Spleen (tissue), 11 donors: ENCODE measurements at regions not wholly inside any gene's neighbourhood (a gene's known extent, or its start where the extent isn't known, plus 50 kb on each side); places are given as distances from the start of the nearest gene placed in this dataset.

Experiments used
- DNase-seq: peaks from one replicate; pipeline ENCODE4 v3.0.0-alpha.2; 2020
- H3K27ac ChIP-seq, 8 donors: fragments of 200-600 bp; sonication (generic) in 7 of 8; 1 replicate in 4 of 8; 2 replicates in 4 of 8; pipeline versions ENCODE4 v1.5.0 to v1.8.0; 2016 to 2021; ENCODE audit warnings: inconsistent platforms in 4 of 8, mild to moderate bottlenecking in 4 of 8, moderate library complexity in 1 of 8
- H3K27me3 ChIP-seq, 7 donors: fragments of 200-600 bp; sonication (generic) in 6 of 7; replicated peaks in 1 of 7; 1 replicate in 4 of 7; 2 replicates in 3 of 7; pipeline versions ENCODE4 v1.5.0 to v1.8.0; 2016 to 2021; ENCODE audit warnings: inconsistent platforms in 3 of 7, mild to moderate bottlenecking in 1 of 7
- H3K36me3 ChIP-seq, 6 donors: fragments of 200-600 bp; sonication (generic) in 5 of 6; 1 replicate in 4 of 6; 2 replicates in 2 of 6; pipeline versions ENCODE4 v1.5.0 to v1.8.0; 2016 to 2021; ENCODE audit warnings: inconsistent platforms in 2 of 6
- H3K4me1 ChIP-seq, 6 donors: fragments of 200-600 bp; sonication (generic) in 5 of 6; 1 replicate in 3 of 6; 2 replicates in 3 of 6; pipeline versions ENCODE4 v1.5.0 to v1.8.0; 2016 to 2021; ENCODE audit warnings: inconsistent platforms in 3 of 6
- H3K4me3 ChIP-seq, 8 donors: fragments of 200-600 bp; sonication (generic) in 7 of 8; 1 replicate in 4 of 8; 2 replicates in 4 of 8; pipeline versions ENCODE4 v1.5.0 to v1.8.0; 2016 to 2021; ENCODE audit warnings: inconsistent platforms in 4 of 8, mild to moderate bottlenecking in 4 of 8, moderate library complexity in 2 of 8
- H3K9me3 ChIP-seq, 8 donors: fragments of 200-600 bp; sonication (generic) in 7 of 8; 1 replicate in 4 of 8; 2 replicates in 4 of 8; pipeline versions ENCODE4 v1.5.0 to v1.8.0; 2016 to 2021; ENCODE audit warnings: inconsistent platforms in 4 of 8
- POLR2A ChIP-seq, 3 donors: fragments of 450-650 bp; IDR thresholded peaks; one replicate each; pipeline ENCODE4 v1.5.1; 2017; ENCODE audit warnings: antibody characterized with exemption in 3 of 3, mild to moderate bottlenecking in 1 of 3
- POLR2AphosphoS5 ChIP-seq, 3 donors: sonication (generic); formaldehyde crosslinking; IDR thresholded peaks; one replicate each; pipeline ENCODE4 v1.5.1; 2017; ENCODE audit warnings: antibody characterized with exemption in 3 of 3
- WGBS, 5 donors: extraction: QIAGEN DNeasy Blood & Tissue Kit in 3 of 5; methylation state at CpG; one replicate each; pipeline versions ENCODE4 v1.1.5 to v1.1.7; 2013 to 2018; 5-methylcytosine and 5-hydroxymethylcytosine counted together
- intact Hi-C: fragments of 100-400 bp; cut with DNase I; formaldehyde crosslinking; loops from one replicate; pipeline ENCODE4 v1.15.0; 2023; ENCODE audit warnings: low total_unique reads
- TF ChIP-seq, protein P1 (sequence below), 11 experiments: fragments of 200-600 bp in 7 of 11; fragments of 450-650 bp in 4 of 11; sonication (generic) in 4 of 11; IDR thresholded peaks in 8 of 11; conservative IDR thresholded peaks in 3 of 11; 1 replicate in 7 of 11; 2 replicates in 4 of 11; pipeline versions ENCODE4 v1.4.0 to v1.8.0; 2016 to 2021; ENCODE audit warnings: antibody characterized with exemption in 11 of 11, inconsistent platforms in 4 of 11, mild to moderate bottlenecking in 1 of 11
- donor health status: healthy with polysubstance abuse.
- donor health status: DM: no; HTN: no; CAD: no; lungs with moderate emphysema.
- donor health status: DM: no; HTN: no; CAD: no.
- donor health status: Bipolar disorder and iron deficiency.
- donor health status: healthy.
- donor health status: DM: no; HTN: no; CAD: no.
- donor health status: DM: yes; HTN: yes; CAD: no.

- Histone ChIP-seq H3K27me3 (peaks cover 0 to 4% (median 0%) of the 10 kb centered on the region in 7 donors), H3K4me1 (no peaks in the 10 kb centered on the region), H3K27ac (no peak overlapping the region), H3K9me3 (no peaks in the 10 kb centered on the region), H3K36me3 (no peaks in the 10 kb centered on the region), H3K4me3 (no peak overlapping the region)
- 78 to 89% (median 82%) methylated on average over 5 of the region's 5 CpGs for WGBS, 5 donors
- no peak for DNase-seq
- TF ChIP-seq POLR2AphosphoS5 (IDR thresholded peaks at IDR 0.05) (no peak), POLR2A (IDR thresholded peaks at IDR 0.05) (no peak)
- TF ChIP-seq, protein P1, sequence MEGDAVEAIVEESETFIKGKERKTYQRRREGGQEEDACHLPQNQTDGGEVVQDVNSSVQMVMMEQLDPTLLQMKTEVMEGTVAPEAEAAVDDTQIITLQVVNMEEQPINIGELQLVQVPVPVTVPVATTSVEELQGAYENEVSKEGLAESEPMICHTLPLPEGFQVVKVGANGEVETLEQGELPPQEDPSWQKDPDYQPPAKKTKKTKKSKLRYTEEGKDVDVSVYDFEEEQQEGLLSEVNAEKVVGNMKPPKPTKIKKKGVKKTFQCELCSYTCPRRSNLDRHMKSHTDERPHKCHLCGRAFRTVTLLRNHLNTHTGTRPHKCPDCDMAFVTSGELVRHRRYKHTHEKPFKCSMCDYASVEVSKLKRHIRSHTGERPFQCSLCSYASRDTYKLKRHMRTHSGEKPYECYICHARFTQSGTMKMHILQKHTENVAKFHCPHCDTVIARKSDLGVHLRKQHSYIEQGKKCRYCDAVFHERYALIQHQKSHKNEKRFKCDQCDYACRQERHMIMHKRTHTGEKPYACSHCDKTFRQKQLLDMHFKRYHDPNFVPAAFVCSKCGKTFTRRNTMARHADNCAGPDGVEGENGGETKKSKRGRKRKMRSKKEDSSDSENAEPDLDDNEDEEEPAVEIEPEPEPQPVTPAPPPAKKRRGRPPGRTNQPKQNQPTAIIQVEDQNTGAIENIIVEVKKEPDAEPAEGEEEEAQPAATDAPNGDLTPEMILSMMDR (IDR thresholded peaks at IDR 0.05 in 8 of 11, conservative IDR thresholded peaks at IDR 0.05 in 3 of 11): no peak
- intact Hi-C loops: no loop called here
These were observed 180.4 kb downstream of the FAM124B start for GRCh38 chr2:224221455-224221913.

DNA sequence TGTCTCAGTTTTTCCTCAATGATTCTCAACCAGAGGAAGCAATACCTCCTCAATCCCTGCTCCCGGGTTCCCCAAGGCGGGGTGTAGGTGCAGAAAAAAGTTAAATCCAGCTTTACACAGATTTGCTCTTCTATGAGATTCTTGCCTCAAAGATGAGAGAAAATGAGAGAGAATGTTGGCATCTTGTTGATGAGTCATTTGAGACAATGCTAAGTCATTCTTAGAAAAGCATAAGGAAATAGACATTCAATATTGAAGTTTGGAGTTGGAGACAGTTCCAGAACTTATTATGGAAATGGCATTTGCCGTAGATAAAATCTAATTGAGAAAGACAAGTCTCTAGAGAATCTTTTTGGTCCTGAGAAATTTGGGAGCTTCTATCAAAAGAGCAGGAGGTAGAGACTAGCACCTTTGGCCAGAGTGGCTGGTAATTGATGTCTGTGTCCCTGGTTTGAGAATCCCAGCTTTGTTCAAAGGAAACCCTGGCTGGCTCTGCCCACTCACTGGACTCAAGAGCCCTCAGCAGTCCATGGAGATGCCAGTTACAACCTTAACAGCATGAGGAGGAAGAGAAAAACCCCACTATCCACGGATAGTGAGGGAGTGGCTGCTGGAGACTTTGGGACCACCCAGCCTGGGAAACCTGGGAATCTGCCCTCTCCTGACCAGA, 181.2 kb downstream of the FAM124B start:
- Histone ChIP-seq H3K4me3 (no peak overlapping the region), H3K27ac (no peak overlapping the region), H3K27me3 (peaks cover 0 to 4% (median 0%) of the 10 kb centered on the region in 7 donors), H3K9me3 (no peaks in the 10 kb centered on the region), H3K36me3 (no peaks in the 10 kb centered on the region), H3K4me1 (no peaks in the 10 kb centered on the region)
- intact Hi-C loops: no loop called here
- TF ChIP-seq POLR2A (IDR thresholded peaks at IDR 0.05): no peak
- TF ChIP-seq POLR2AphosphoS5 (IDR thresholded peaks at IDR 0.05): no peak
- TF ChIP-seq, protein P1 (IDR thresholded peaks at IDR 0.05 in 8 of 11, conservative IDR thresholded peaks at IDR 0.05 in 3 of 11): no peak
- DNase-seq: no peak
- WGBS, 5 donors: 56 to 66% (median 64%) methylated on average over 4 of the region's 4 CpGs

DNA sequence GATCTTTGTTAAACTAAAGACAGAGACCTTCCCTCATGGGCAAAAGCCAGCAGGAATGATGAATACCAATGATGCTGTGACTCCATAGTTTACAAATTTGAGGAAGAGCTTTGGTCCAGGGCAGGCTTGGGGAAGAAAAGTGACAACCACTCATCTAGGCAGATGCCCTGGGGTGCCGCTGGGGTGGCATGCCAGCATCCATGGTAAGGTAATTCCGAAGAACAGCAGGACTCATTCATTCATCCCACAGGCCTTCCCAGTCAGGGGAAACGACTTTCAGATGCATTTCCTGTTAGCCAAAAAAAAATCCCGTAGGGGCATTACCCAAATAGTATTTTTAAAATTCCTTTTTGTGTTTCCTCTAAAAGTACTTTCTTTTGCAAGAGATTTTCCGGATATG, 180.7 kb upstream of the SERPINE2 start:
- H3K4me1 ChIP-seq: no peaks in the 10 kb centered on the region
- TF ChIP-seq POLR2A (IDR thresholded peaks at IDR 0.05) (no peak), POLR2AphosphoS5 (IDR thresholded peaks at IDR 0.05) (no peak)
- TF ChIP-seq, protein P1 (IDR thresholded peaks at IDR 0.05 in 8 of 11, conservative IDR thresholded peaks at IDR 0.05 in 3 of 11): no peak
- H3K27me3 ChIP-seq: peaks cover 0 to 4% (median 0%) of the 10 kb centered on the region in 7 donors
- H3K4me3 ChIP-seq: no peak overlapping the region
- intact Hi-C loops: no loop called here
- H3K27ac ChIP-seq: no peak overlapping the region
- 70 to 87% (median 73%) methylated on average over 5 of the region's 5 CpGs for WGBS, 5 donors
- H3K36me3 ChIP-seq: no peaks in the 10 kb centered on the region
- H3K9me3 ChIP-seq: no peaks in the 10 kb centered on the region
- no peak for DNase-seq

GRCh38 chr2:224217962-224218347, 178.9 kb upstream of the SERPINE2 start:
- H3K27me3 ChIP-seq: peaks cover 0 to 18% (median 0%) of the 10 kb centered on the region in 7 donors
- H3K36me3 ChIP-seq: no peaks in the 10 kb centered on the region
- no peak overlapping the region for H3K27ac ChIP-seq
- TF ChIP-seq POLR2AphosphoS5 (IDR thresholded peaks at IDR 0.05): no peak
- TF ChIP-seq, protein P1 (IDR thresholded peaks at IDR 0.05 in 8 of 11, conservative IDR thresholded peaks at IDR 0.05 in 3 of 11): no peak
- TF ChIP-seq POLR2A (IDR thresholded peaks at IDR 0.05): no peak
- DNase-seq: no peak
- H3K4me3 ChIP-seq: no peak overlapping the region
- H3K9me3 ChIP-seq: no peaks in the 10 kb centered on the region
- H3K4me1 ChIP-seq: no peaks in the 10 kb centered on the region
- intact Hi-C loops: no loop called here
- 55 to 64% (median 56%) methylated on average over 3 of the region's 3 CpGs for WGBS, 5 donors
